DMS53 (cell line): ENCODE measurements at regions not wholly inside any gene's neighbourhood (a gene's known extent, or its start where the extent isn't known, plus 50 kb on each side); places are given as distances from the start of the nearest gene placed in this dataset.
"Not testable (repeated sequence)": the region's sequence is repeated elsewhere in the genome, so short reads cannot be mapped to it uniquely, and the experiment has no call there.

Experiments used
- DNase-seq: peaks from one replicate; lab custom pipeline; 2025; lab: John Stamatoyannopoulos, UW

DNA sequence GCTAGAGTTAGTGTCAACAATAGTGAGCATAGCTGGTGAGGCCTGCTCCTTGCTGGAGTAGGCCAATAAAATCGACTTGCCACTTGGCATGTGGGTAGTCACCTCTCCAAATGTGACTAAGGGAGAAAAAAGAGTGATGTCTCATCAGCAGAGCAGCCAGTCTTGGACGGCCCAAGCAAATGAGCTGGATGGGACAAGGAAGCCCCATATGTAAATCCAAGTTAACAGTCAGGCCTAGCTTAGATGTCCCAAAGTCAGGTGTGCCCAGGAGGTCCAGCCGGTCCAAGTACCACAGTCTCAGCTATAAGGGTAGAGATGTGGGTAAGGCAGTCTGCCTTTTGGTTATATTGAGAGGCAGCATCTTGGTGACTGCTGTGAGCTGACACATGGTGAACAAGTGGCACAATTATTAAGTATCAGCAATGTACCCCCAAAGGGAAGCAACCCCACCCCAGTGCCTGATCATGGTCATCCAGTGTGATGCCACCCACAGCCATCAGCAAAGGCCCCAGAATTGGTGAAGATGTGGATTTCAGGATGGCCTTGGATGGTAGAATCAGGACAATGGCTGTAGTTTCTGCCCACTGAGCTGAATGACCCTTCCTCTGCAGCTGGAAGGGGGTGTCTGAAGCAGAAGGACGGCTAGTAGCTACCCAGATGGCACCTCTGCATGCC lies 83.4 kb downstream of the TNFRSF13B start:
- no peak for DNase-seq

- no peak for DNase-seq
Observed at GRCh38 chr17:16887523-16888095, 84.3 kb downstream of the TNFRSF13B start.

DNA sequence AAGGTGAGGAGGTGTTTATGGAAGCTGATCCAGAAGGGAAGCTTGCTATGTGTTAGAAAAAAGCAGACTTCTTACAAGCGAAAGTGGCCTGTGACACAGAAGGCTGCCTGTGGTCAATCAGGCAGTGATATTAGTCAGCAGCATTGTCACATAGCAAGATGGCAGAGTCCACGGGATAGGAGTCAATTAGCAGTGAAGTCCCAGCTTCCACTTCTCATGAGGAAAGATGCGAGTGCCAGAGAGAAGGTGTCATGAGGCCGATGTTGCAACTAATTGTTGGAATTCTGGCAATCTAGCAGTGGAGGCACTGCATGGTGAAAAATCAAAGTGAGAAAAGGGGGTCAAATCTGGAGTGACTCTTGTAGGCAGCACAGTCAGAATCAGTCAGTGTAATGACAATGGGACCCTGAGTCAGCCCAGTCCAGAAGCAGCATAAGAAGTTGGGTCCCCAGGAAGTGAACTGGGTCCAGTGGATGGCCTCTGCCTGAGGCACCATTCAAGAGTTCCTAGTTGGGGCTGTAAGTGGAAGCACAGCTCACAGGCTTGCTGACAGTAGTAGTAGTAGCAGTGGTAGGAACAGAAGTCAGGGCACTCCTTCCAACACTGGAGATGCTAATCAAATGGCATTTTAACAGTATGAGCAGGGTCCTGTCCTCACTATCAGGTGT lies 85.1 kb downstream of the TNFRSF13B start:
- DNase-seq: no peak

- DNase-seq: not testable (repeated sequence)
Observed at GRCh38 chr17:16885204-16885603, 86.7 kb downstream of the TNFRSF13B start.

- not testable (repeated sequence) for DNase-seq
Observed at GRCh38 chr17:16882926-16883265, 89.0 kb downstream of the TNFRSF13B start.

- no peak for DNase-seq
Observed at GRCh38 chr17:16882243-16882925, 89.5 kb downstream of the TNFRSF13B start.

- DNase-seq: no peak
Observed at GRCh38 chr17:16881239-16881924, 90.5 kb downstream of the TNFRSF13B start.

DNA sequence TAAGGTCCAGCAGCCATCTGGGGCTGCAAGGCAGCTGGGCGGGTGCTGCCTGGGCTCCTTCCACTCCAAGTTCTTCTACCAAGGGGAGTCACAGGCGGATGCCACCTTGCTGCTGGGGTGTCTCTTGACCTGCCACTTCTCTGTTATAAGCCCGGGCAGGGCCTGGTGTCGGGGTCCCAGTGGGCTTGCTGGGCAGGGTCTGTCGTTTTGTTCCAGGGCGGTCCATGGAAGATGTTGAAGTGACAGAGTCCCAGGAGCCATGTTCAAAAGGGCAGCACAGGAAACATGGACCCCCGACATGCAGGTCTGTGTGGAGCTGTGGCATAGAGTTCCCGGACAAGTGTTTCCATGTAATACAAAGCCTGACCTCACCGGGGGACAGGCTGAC lies 91.1 kb downstream of the TNFRSF13B start:
- DNase-seq: no peak

GRCh38 chr17:16880121-16880842 lies 91.6 kb downstream of the TNFRSF13B start:
- DNase-seq: no peak

DNA sequence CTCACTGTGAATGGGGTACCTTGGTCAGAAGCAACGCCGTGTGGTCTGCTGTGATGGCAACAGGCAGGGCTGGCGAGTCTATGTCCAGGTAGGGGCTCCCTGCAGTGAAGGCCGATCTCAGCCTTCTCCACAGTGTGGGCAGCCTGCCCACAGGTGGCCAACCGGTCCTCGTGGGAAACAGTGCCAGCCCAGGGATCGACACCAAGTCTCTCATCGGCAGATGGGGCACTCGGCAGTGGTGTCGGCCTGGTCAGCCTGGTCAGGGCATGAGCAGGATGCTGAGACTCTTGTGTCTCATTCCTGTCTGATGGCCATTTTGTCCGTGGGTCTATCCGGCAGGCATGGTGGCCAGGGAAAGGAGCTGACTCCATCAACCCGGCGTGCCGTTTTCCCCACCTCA lies 92.2 kb downstream of the TNFRSF13B start:
- DNase-seq: no peak

- DNase-seq: no peak
Observed at GRCh38 chr17:16878606-16879005, 93.3 kb downstream of the TNFRSF13B start.

DNA sequence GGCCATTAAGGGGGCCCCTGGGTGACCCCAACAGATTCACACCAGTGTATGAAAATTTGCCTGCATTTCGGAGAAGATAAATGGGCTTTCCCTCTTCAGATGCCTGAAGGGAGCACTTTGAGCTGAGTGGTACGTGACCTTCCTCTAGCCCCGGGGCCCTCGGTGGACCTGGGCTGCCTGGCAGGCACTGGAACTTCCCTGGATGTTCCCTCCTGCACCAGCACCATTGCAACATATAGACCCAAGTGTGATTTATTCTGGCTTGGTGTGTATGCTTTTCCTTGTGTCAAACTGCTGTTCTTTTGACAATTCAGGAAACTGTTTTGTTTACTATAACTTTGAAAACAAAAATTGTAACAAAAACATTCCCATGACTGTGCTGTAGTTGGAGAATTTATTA lies 93.8 kb downstream of the TNFRSF13B start:
- no peak for DNase-seq

DNA sequence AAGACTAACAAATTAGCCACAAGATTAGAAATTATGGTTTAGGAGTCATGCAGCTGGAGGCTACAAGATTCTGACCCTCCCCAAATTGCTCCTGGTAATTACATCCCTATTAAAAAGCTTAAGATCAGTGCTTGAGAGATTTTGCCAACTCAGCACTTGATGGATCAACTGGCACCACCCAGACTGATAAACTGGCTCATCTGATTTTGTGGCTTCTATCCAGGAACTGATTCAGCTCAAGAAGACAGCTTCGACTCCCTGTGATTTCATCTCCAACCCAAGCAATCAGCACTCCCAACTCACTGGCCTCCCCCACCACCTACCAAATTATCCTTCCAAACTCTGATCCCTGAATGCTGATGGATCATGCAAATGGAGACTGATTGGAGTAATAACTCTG lies 94.8 kb downstream of the TNFRSF13B start:
- DNase-seq: no peak

DNA sequence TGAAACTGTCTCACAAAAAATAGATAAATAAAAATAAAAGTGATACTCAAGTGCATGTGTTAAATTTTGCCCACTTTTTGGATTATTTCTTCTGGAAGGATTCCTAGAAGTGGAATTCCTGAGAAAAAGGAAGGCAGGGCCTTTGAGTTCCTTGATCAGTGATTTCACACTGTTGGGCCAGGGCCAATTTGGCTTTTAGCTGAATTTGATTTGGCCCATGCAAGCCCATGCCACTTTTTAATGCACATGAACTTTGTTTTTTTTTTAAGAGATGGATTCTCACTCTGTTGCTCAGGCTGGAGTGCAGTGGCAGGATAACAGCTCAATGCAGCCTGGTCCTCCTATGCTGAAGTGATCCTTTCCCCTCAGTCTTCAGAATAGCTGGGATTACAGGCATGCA lies 96.3 kb downstream of the TNFRSF13B start:
- no peak for DNase-seq

GRCh38 chr17:16874216-16874615 lies 97.7 kb downstream of the TNFRSF13B start:
- DNase-seq: not testable (repeated sequence)

DNA sequence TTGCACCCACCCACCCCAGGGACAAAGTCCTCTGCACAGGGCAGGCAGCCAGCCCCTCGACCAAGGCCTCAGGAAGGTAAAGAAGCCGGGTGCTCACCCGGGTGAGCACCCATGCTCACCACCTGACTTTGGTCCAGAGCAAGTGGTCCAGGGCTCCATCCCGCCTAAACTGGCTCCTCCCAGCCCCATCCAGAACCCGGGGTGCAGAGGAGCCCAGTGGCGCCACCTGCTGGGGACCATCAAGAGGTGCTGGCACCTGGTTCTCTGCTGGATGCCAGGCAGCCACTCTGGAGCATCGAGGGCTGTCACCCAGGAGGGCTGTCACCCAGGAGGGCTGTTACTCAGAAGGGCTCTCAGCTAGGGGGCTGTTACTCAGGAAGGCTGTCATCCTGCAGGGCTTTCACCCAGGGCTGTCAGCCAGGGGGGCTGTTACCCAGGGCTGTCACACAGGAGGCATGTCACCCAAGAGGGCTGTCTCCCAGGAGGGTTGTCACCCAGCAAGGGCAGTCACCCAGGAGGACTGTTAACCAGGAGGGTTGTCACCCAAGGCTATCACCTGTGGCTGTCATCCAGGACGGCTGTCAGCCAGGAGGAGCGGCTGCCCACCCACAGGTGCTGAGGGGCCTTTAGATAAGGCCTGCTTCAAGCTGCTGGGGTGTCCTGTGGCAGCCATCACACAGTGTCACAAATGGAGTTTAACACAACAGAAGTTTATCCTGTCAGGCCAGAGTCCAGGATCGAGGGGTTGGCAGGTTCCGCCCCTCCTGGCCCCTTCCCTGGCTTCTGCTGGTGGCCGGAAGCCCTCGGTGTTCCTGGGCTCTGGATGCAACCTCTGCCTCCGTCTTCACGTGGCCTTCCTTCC lies 98.5 kb downstream of the TNFRSF13B start:
- peak; percentile 47 for DNase-seq

DNA sequence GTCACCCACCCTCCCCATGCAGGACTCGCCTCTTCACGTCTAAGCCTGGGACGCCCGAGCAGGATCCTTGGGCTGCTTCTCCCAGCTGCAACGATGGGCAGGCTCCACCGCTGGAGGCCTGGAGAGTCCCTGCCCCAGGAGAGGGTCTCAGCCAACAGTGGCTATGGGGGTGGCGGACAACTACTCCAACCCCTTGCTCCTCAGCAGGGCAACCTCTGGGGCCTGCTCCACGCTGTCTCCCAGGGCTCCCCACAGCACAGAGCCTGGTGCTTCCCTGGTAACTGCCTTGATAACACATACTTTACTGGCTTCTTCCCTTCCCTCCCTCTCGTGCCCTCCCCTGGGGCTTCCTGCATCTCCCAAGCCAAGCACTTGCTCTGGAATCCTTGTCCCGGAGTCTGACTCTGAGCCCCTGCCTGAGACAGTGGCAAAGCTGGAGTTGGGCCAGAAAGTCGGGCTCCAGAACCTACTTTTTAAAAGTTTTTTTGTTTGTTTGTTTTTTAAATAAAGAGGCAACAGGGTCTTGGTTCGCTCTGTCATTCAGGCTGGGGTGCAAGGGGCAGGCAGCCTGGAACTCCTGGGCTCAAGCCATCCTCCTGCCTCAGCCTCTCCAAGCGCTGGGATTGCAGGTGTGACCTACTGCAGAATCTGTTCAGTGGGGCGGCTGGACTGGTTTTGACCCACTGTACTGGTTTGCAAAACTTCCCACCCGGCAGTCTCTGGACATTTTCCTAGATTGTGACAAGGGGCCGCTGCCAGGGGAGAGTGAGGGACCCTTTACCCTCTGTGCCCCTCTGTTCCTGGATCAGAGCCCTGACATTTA lies 99.4 kb downstream of the TNFRSF13B start:
- DNase-seq: no peak

DNA sequence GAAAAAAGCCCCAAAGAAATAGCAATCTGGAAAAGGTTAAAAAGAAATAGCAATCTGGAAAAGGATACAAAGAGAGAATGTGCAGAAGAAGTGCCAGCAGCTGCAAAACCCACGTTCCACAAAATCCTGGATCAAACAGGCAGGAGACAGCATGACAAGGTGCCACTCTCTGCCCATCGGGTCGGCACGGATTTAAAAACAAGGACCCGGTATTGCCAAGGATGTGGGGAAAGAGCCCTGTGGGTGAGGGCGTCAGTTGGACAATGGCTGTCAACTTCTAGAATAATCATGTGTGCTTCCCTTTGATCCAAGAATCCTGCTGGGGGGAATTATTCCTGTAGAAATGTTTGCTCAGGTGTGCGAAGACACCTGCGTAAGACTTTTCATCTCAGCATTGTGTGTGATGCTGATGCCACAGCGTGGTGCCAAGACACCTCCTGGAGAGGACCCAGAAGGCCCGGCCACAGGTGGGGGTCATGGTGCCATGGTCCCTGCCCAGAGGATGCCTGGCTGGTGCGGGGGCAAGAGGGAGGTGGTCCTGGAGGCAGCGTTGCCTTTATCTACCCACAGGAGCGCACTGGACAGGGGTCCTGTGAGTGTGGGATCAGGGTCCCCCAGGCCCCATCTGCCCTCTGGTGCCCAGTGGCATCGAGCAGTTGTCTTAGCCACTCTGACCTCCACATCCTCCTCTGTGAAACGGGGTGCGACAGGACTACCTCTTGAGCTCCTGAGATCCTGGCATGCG lies 100.3 kb downstream of the TNFRSF13B start:
- not testable (repeated sequence) for DNase-seq
